Activated naive CD4-positive, alpha-beta T cell treated with Interleukin-2 at 50 U/mL for 16 hours (primary cell): ENCODE measurements at regions not wholly inside any gene's neighbourhood (a gene's known extent, or its start where the extent isn't known, plus 50 kb on each side); places are given as distances from the start of the nearest gene placed in this dataset.
"Not testable (repeated sequence)": the region's sequence is repeated elsewhere in the genome, so short reads cannot be mapped to it uniquely, and the experiment has no call there.

ENCODE experiments used
- DNase-seq: peaks from one replicate; pipeline ENCODE4 v3.0.0-alpha.2; 2020

DNA sequence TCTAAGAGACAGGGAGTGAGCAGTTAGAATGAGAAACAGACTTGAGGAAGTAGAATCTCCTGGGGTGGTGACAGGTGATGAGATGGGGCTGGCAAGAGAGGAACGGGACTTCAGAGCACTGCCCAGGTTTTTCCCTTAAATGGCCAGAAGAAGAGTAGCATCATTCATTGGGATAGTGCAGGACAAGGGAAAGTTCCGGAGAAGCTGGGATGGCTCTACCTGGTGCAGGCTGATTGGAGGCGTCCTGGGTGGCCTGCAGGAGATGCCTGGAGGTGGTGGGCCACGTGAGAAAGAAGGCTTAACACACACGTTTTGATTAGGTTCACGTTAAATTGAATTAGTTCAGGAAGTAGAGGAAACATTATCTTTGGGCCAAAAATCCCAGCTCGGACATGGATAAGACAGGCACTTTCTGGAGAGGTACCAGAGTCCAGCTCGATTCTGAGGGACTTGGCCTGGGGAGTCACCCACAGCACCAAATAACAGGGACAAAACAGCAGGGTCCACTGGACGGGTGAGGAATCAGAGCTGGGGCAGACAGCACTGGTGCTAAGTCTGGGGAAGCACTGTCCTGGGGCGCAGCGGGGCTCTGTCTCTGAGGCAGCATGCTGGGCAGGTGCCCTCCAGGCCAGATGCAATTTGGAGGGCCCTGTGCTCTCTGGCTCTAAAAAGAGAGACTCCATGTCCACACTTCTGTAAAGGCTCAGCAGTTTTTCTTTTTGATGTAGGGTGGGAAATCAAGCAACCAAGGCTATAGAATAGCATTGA lies 512.3 kb upstream of the RAB6C start:
- DNase-seq = no peak

DNA sequence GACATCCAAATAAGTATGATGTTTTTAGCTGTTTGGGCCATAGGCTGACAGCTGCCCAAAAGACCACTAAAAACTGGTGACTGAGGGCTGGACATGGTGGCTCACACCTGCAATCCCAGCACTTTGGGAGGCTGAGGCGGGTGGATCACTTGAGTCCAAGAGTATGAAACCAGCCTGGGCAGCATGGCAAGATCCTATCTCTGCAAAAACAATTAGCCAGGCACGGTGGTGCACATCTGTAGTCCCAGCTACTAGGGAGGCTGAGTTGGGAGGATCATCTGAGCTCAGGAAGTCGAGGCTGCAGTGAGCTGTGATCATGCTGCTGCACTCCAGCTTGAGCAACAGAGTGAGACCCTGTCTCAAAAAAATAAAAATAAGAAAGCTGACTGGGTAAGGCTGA lies 511.5 kb upstream of the RAB6C start:
- no peak for DNase-seq

DNA sequence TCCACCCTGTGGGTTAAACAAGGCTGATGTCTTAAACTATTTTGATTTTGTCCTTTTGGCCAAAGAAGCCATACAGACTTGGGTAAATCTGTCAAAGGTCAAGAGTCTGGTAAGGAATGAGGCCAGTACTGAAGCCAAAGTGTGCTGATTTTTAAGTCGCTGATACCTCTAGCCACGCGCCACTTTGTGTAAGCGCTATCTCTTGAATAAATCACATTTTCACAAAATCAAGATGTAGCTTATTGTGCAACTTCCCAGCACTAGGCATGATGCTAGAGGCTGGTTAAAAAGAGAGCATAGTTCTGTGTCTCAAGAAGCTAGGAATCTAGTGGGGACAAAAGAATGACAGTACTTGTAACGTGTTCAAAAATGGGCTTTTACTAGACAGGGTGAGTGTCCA lies 510.6 kb upstream of the RAB6C start:
- no peak for DNase-seq

DNA sequence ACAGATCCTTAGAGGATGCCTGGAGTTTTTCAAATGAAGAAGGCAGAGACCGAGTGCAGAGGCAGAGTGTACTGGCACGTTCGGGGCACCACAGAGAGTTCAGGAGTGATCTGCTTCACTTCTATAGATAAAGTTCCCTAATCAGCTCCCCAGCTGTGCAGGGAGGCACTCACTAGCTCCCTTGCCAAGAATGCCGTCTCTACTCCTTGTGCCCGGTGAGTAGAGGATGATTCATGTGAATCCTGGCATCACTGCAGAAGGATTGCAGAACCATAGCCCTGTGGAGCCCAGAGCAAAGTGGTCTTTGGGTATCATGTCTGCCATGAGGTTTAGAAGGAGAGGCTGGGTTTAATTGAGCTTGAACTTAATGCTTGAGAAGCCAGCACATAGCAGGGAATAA lies 510.1 kb upstream of the RAB6C start:
- no peak for DNase-seq

DNA sequence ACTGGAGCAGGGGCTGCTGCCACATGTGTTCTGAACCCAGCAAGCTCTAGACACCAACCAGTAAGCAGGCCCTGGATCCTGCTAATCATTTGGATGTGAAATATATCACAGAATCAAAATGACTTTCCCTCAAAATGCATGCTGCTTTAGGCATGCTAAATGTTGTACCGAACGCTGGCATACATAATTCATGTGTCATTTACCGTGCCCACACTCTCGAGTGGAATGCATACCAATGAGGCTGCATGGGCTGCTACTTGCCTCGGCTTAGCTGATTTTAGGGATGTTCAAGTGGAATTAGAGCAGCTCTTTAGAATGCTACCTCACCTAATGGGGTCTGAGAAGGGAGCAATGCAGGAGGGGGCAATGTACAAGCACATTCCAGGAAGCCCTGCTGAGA lies 509.6 kb upstream of the RAB6C start:
- DNase-seq = no peak

DNA sequence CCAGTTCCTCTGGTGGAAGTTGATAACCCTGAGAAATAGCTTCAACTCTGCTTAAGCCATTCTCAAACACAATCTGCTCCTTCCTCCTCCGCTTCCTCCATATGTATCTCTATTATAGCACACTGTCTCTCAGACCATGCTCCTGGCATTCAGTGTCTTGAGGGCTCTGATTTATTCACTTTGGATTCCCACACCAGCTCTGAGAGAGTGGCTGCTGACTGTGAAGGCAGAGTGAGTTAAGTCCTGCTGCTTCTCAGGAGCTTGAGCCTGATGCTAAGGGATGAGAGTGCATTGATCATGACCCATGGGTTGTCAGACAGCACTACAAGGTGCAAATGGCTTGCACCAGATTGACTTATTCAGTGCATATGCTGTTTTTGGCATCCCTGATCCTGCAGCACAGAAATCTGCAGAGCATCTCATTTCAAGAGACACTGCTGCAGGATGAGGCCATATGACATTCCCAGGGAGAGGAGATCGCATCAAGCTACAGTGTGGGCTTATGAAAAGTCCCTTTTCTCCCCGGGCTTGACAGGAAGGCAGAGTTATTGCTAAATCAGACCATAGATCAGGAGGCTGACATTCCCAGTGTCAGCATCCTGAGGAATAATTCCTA lies 500.5 kb upstream of the RAB6C start:
- no peak for DNase-seq

DNA sequence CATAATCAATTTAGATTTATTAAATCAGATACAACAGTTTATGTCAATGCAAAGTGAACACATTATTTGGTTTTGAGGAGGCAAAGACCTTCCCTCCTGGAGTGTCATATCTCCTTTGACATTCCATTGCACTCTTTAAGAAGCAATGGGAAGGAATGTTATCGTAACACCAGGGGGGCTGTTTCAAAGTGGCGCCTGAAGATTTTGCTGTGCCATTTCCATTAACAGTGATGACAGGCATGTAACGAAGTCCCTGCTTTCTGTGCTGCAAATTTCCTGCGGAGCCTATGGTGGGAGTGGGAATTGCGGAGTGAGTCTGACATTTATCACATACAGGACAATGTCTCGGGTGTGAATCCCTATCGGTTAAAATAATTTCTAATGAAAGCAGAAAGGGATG lies 499.6 kb upstream of the RAB6C start:
- DNase-seq = no peak

DNA sequence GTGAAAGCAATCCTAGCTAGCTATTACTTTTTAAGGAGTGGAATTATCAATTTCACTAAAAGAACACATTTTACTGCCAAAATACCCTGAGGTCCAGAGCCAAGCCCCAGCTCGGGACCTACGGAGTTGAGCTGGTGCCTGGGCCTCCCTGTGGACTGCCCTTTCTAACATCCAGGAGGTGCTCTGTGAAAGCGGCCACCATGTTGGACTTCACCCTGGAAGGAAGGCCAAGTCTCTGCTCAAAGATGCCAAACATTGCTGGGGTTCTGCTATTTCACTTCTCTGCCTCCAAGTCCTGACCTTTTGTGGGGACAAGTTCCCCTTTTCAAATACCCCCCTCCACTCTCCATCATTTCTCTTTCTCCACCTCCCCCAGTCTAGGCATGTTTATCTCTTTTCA lies 498.7 kb upstream of the RAB6C start:
- no peak for DNase-seq

DNA sequence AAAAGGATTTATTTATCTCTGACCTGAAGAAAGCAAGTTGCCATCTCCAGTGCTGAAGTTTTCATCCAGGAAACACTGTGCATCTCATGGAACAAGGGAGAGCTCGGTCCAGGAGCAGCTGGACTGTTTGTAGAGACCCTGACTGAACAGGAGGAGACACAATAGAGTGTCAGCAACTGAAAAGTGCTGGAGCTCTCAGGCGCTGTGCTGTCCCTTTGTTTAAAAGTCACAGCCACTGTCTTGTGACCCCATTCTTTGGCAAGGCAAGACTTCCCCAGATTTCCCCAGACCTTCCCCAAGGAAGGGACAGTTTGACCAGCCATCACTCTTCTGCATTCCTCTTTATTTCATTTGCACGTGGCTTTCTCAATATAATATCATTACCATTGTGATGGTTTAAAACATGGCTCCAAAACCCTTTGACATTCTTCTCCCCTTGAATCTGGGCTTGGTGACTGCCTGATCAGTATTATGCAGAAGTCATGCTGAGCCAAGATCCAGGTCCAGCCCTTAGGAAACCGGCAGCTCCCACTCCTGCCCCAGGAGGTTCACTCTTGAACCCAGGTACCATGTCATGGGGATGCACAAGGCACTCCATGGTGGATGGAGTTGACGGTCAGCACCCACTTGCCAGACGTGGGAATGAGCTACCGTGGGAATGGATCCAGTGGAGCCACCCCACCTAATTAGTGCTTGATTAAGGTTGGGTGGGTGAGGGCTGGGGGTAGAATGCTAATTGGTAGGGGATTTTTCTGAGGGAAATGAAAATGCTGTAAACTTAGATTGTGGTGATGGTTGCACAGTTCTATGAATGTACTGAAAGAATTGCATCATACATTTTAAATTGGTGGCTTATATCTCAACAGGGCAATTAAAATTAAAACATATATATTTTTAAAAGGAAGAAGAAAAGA lies 497.9 kb upstream of the RAB6C start:
- no peak for DNase-seq

DNA sequence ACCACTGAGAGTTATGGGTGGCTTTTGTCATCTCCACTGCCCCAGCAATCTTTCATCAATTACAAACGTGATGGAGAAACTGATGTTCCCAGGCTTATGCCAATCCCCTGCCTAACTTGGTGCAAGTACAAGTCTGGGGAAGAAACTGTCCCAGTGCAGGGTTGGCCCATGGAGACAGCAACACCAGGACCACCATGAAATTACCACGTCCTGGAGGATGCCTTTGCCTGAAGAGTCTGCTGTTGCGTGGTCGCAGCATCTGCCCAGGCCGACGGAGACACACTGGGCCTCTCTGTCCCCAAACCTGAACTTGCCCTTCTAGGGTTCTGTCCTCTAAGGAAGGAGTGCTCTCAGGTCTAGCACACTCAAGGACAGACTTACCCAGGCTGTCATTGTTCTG lies 496.8 kb upstream of the RAB6C start:
- DNase-seq = no peak

DNA sequence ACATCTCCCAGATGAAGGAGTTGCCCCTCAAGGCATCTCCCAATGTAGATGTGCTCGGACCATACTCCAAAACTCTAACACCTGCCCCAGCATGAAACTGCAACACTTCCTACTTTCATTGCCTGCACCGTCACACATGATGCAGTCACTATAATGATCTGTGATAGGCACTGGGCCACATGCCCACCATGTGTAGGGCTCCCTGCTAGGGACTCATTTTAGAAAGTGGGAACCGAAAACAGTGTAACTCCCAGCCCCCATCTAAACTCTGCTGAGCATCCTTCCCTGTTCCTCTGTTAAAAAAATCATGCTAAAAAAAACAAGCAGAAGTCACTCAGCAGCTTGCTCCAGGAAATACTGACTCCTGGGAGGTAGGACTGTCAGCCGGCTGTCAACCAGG lies 496.1 kb upstream of the RAB6C start:
- no peak for DNase-seq

DNA sequence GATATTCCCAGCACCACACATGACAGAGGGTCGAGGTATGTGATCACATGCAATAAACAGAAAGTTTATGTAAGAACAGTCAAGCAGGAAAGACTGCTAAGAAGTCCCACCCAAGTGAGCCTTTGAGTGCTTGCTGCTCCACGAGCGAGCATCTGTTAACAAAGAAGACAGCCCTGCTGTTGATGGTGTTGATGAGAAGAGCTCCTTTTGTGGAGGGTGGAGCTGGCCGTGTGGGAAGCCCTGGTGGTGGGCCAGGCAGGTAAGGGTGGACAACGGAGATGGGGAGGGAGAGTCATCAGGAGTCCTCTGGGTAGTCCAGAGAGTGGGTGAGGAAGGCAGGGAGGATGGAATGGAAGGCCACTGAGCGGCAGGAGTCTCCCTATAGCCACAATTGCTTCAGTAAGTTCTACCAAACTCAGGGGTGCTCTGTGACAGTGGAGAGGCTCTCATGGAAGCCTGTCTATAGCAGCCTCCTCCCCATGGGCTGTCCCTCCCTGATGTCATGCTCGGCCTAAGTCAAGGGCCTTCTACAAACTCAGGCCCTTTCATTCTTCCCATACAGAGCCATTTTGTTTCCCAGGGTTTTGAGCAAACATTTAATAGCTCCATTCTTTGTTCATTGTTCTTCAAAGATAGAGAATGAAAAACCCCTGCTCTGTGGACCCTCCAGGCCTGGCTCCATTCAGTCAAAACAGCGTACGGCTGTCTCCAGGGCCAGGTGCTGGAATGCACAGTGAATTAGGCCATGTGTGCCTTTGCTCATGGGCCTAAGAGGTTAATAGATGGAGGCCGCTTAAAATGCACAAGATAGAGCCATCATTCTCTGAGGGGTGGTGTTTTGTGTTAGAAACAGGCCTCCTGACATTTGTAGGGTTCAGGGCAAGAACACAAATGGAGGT lies 494.2 kb upstream of the RAB6C start:
- no peak for DNase-seq

DNA sequence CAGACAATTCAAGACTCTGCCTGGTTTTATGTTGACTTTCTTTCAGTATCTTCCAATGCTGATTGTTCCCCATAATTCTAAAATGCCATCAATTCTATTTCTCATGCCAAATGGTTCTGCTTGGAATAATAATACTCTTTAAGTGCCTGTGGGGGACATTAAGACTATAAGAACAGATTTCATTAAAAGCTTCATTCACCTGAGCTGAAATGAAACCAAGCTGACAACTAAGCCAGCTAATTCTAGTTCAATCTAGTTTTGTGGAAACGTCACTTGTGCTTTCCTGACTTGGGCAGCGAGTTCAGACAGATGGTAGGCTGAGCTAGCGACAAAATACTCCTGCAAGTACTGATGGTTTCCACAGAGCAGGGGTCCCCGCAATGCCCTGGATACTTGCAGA lies 491.1 kb upstream of the RAB6C start:
- DNase-seq = no peak

DNA sequence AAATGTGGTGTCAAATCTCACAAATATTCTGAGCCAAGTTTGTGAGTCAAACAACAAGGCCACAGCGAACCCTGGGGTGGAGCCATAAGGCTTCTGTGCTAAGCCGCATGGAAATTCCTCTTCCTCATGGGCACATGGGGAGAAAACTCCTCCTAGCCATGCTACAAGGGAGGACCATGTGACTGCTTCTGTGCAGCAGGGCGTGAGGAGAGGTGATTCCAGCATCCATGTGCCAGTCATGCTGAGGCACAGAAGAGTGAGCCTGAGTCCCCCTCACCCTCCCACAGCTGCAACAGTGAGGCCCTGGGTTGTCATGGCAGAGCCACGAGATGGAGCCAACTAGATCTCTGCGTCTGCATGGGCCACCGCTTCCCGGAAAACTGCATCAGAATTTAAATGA lies 488.8 kb upstream of the RAB6C start:
- DNase-seq = no peak

DNA sequence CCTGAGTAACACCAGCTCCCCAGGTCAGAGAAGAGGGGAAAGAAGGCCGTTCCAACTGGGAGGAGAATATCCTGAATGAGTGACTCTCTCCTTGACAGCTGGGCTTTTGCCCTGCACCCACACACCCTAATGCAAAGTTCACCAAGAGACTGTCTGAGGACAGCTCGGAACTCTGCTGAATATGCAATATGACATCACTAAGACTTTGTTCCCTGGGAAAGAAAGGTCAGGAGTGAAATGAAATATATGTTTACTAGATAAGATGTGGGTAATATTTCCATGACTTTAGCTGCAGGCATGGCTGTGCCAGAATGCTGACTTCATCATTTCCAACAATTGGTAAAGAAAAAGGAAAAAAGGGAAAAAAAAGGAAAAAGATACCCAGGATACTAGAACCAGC lies 488.2 kb upstream of the RAB6C start:
- DNase-seq = no peak

DNA sequence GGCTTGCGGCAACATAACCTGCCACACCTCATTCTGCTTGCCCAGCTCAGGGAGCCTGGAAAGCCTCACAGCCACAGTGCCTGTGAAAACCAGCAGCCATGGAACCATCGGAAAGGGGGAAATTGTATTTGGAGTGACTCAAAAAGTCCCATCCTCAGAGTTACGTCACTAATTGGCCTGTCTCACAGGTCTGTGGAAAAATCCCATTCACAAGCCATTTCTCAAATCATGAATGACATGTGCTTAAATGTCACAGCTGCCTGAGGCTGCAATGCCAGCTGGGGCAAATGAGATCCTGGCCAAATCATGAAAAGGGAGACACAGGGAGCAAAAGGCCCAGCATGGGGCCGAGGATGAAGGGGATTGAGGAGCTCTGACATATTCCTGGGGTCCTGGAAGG lies 486.9 kb upstream of the RAB6C start:
- DNase-seq = no peak

DNA sequence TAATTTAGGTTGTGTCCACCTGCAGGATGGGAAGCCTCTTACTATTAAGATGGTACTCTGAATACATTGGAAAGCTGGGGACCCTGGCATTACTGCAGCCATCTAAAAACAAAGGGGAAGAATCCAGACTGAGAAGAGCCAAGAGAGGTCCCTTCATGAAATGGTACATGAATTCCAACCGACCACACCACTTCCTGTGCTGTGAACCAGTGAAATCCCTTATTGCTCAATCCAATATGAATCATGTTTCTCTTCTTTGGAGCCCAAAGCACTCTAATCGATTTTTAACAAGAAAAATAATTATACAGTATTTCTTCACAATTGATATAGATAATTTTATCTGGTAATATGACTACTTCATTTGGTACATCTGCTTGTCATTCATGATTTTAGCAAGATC lies 479.7 kb upstream of the RAB6C start:
- no peak for DNase-seq

DNA sequence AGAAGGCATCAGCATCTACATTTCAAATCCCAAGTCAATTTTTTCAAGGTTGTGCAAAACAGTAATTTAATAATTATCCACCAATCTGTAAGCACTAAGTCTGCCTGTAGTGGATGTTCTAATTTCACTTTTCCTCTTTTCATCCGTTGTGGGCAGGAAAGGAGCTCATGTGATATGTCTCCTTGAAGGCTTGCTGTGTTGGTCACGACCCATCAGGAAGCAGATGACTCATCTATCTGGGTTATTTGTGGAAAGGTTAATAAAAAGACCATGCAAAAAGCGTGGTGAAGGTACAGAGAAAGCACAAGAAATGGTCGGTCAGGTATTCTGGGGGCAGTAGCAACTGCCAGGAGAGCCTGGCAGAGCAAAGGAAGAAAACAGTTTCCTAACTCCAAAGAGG lies 476.7 kb upstream of the RAB6C start:
- DNase-seq = no peak

DNA sequence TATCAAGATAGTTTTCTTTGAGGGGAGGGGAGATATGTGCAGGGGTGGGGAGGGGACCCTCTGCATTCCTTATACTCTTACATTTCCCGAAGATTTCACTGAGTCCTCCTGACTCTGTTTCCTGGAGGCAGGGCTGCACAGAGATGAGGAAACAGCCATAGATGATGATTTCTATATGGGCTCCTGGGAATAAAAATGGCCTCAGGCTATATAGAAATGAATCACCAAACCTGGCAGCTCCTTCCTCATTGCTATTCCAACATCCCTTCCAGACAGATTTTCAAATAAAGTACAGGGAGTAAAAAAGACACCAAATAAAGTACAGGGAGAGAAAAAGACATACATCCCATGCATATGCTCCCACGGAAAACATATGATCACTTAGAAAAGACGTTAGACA lies 474.8 kb upstream of the RAB6C start:
- DNase-seq = no peak

DNA sequence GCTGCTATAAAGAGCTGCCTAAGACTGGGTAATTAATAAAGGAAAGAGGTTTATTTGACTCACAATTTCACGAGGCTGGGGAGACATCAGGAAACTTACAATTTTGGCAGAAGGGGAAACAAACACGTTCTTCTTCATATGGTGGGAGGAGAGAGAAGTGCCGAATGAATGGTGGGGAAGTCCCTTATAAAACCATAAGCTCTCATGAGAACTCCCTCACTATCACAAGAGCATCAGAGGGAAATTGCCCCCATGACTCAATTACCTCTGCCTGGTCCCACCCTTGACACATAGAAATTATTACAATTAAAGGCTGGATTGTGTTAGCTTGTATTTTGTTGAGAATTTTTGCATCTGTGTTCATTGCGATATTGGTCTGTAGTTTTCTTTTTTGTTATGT lies 460.5 kb upstream of the RAB6C start:
- no peak for DNase-seq

DNA sequence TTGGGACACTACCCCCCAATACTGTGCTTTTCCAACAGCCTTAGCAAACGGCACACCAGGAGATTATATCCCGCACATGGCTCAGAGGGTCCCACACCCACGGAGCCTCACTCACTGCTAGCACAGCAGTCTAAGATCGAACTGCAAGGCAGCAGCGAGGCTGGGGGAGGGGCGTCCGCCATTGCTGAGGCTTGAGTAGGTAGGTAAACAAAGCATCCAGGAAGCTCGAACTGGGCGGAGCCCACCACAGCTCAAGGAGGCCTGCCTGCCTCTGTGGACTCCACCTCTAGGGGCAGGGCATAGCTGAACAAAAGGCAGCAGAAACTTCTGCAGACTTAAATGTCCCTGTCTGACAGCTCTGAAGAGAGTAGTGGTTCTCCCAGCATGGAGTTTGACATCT lies 447.3 kb upstream of the RAB6C start:
- not testable (repeated sequence) for DNase-seq

DNA sequence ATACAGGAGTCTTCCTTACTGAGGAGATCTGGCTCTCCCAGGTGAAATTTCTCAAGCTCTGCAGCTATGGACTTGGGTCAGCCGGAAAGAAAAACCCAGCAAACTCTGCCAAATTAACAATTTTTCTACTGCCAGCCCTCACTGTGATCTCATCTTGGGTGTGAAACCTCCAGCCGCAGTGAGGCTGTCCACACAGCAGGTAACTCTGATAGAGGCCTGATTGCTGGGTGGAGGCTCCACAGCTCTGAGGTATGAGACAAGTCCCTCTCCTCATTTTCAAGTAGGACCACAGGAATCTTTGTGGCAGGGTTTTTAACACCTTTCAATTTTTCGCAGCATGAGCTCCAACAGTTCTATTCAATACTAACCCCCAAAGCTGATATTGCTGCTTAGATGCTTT lies 430.6 kb upstream of the RAB6C start:
- no peak for DNase-seq

DNA sequence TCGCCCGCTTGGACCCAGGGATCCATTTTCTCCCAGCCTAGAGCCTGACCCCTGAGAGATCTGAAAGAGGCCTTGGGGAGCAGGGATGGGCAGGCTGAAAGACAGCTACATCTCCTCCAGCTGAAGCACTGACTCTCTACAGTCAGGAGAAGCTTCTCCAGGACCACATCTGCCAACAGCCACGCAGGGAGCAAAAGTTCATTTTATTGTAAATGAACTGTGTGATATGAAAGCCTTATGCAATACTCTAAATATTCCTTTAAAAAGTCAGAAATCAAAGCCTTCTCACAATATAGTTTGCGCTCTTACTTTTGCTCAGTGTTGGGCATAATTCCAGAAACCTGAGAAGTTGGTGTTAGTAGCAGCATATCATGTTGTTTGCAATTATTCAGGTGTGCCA lies 428.9 kb upstream of the RAB6C start:
- DNase-seq = no peak
